SK-N-SH treated with all-trans-retinoic acid at 6 μM for 48 hours (cell line): ENCODE measurements at regions not wholly inside any gene's neighbourhood (a gene's known extent, or its start where the extent isn't known, plus 50 kb on each side); places are given as distances from the start of the nearest gene placed in this dataset.

Source experiments
- ATAC-seq: fragments of 200-7000 bp; cut with Tn5 transposase; 3 replicates; pipeline ENCODE4 v1.9.1; 2020; ENCODE audit warnings: mild to moderate bottlenecking, moderate library complexity
- ARNTL ChIP-seq: fragments of 450-650 bp; formaldehyde crosslinking; IDR thresholded peaks from 2 replicates; pipeline ENCODE4 v1.5.0; 2020; ENCODE audit warnings: low read depth, mild to moderate bottlenecking, moderate library complexity, borderline replicate concordance
- BACH2 ChIP-seq: fragments of 250-450 bp; sonication (Bioruptor Pico); IDR thresholded peaks from 2 replicates; pipeline ENCODE4 v1.9.0; 2021; ENCODE audit warnings: mild to moderate bottlenecking, borderline replicate concordance
- CREB5 ChIP-seq: fragments of 250-450 bp; sonication (Bioruptor Pico); IDR thresholded peaks from 2 replicates; pipeline ENCODE4 v1.5.1; 2020; ENCODE audit warnings: low read depth, mild to moderate bottlenecking, moderate library complexity
- CSDC2 ChIP-seq: fragments of 250-450 bp; sonication (Bioruptor Pico); IDR thresholded peaks from 2 replicates; pipeline ENCODE4 v1.5.0; 2020; ENCODE audit warnings: mild to moderate bottlenecking, moderate library complexity
- CSRNP3 ChIP-seq: fragments of 250-450 bp; sonication (Bioruptor Pico); IDR thresholded peaks from 2 replicates; pipeline ENCODE4 v1.5.1; 2021; ENCODE audit warnings: mild to moderate bottlenecking, moderate library complexity
- ESRRG ChIP-seq: fragments of 250-450 bp; sonication (Bioruptor Pico); IDR thresholded peaks from 2 replicates; pipeline ENCODE4 v1.6.1; 2021; ENCODE audit warnings: mild to moderate bottlenecking
- GLIS3 ChIP-seq: fragments of 250-450 bp; sonication (Bioruptor Pico); IDR thresholded peaks from 2 replicates; pipeline ENCODE4 v1.5.0; 2020; ENCODE audit warnings: mild to moderate bottlenecking, moderate library complexity
- OSR1 ChIP-seq: fragments of 250-450 bp; sonication (Bioruptor Pico); IDR thresholded peaks from 2 replicates; pipeline ENCODE4 v1.8.0; 2022; ENCODE audit warnings: moderate library complexity, mild to moderate bottlenecking, inconsistent platforms
- PATZ1 ChIP-seq: fragments of 250-450 bp; sonication (Bioruptor Pico); IDR thresholded peaks from 2 replicates; pipeline ENCODE4 v1.8.0; 2020; ENCODE audit warnings: mild to moderate bottlenecking, moderate library complexity, borderline replicate concordance
- PPARA ChIP-seq: fragments of 250-450 bp; sonication (Bioruptor Pico); IDR thresholded peaks from 2 replicates; pipeline ENCODE4 v1.5.0; 2020; ENCODE audit warnings: mild to moderate bottlenecking, borderline replicate concordance
- RARB ChIP-seq: fragments of 250-450 bp; sonication (Bioruptor Pico); IDR thresholded peaks from 2 replicates; pipeline ENCODE4 v1.8.0; 2021; ENCODE audit warnings: mild to moderate bottlenecking, moderate library complexity
- SNAI2 ChIP-seq: fragments of 250-450 bp; sonication (Bioruptor Pico); IDR thresholded peaks from 2 replicates; pipeline ENCODE4 v1.5.0; 2020; ENCODE audit warnings: mild to moderate bottlenecking, moderate library complexity
- TCF4 ChIP-seq: fragments of 250-450 bp; sonication (Bioruptor Pico); IDR thresholded peaks from 2 replicates; pipeline ENCODE4 v1.8.0; 2021; ENCODE audit warnings: mild to moderate bottlenecking, moderate library complexity, borderline replicate concordance
- TOX ChIP-seq: fragments of 250-450 bp; sonication (Bioruptor Pico); IDR thresholded peaks from 2 replicates; pipeline ENCODE4 v1.8.0; 2021; ENCODE audit warnings: mild to moderate bottlenecking, moderate library complexity, borderline replicate concordance
- TSHZ2 ChIP-seq: fragments of 250-450 bp; sonication (Bioruptor Pico); IDR thresholded peaks from 2 replicates; pipeline ENCODE4 v1.5.0; 2020; ENCODE audit warnings: mild to moderate bottlenecking, moderate library complexity
- ZFP3 ChIP-seq: fragments of 250-450 bp; sonication (Bioruptor Pico); IDR thresholded peaks from 2 replicates; pipeline ENCODE4 v1.5.0; 2020; ENCODE audit warnings: mild to moderate bottlenecking, moderate library complexity
- ZFP30 ChIP-seq: fragments of 450-650 bp; formaldehyde crosslinking; IDR thresholded peaks from 2 replicates; pipeline ENCODE4 v1.5.0; 2022; ENCODE audit warnings: mild to moderate bottlenecking, moderate library complexity
- ZNF70 ChIP-seq: fragments of 450-650 bp; formaldehyde crosslinking; IDR thresholded peaks from 2 replicates; pipeline ENCODE4 v1.5.0; 2020; ENCODE audit warnings: mild to moderate bottlenecking, moderate library complexity
- ZNF8 ChIP-seq: fragments of 450-650 bp; formaldehyde crosslinking; IDR thresholded peaks from 2 replicates; pipeline ENCODE4 v1.5.0; 2020; ENCODE audit warnings: mild to moderate bottlenecking, moderate library complexity

GRCh38 chr6:80886475-80886874 is 780.0 kb downstream of the BCKDHB start:
- ATAC-seq: no peak

GRCh38 chr6:80872951-80873308 is 766.5 kb downstream of the BCKDHB start:
- TF ChIP-seq ARNTL (no peak), RARB (CRISPR knock-in tag) (no peak), CREB5 (CRISPR knock-in tag) (no peak), TSHZ2 (CRISPR knock-in tag) (no peak), ZNF8 (CRISPR knock-in tag) (no peak), PATZ1 (no peak), BACH2 (CRISPR knock-in tag) (no peak), ZFP3 (CRISPR knock-in tag) (no peak), ZFP30 (CRISPR knock-in tag) (no peak), TOX (CRISPR knock-in tag) (no peak), CSRNP3 (CRISPR knock-in tag) (no peak), ZNF70 (no peak), CSDC2 (CRISPR knock-in tag) (no peak), SNAI2 (CRISPR knock-in tag) (no peak)
- ATAC-seq: no peak

More at GRCh38 chr6:80886475-80886874, 780.0 kb downstream of the BCKDHB start:
- TF ChIP-seq GLIS3 (CRISPR knock-in tag) (no peak), PPARA (CRISPR knock-in tag) (no peak), BACH2 (CRISPR knock-in tag) (no peak), CSRNP3 (CRISPR knock-in tag) (no peak)

GRCh38 chr6:80872199-80872950 is 765.9 kb downstream of the BCKDHB start:
- ATAC-seq: no peak
- TF ChIP-seq PATZ1: no peak
- TF ChIP-seq BACH2 (CRISPR knock-in tag): no peak
- TF ChIP-seq ZFP30 (CRISPR knock-in tag): no peak
- TF ChIP-seq ESRRG (CRISPR knock-in tag): no peak
- TF ChIP-seq PPARA (CRISPR knock-in tag): no peak
- no peak for TF ChIP-seq TOX (CRISPR knock-in tag)
- TF ChIP-seq OSR1: no peak
- TF ChIP-seq SNAI2 (CRISPR knock-in tag): no peak
- TF ChIP-seq TSHZ2 (CRISPR knock-in tag): no peak
- TF ChIP-seq TCF4 (CRISPR knock-in tag): no peak
- TF ChIP-seq CREB5 (CRISPR knock-in tag): no peak
